Neuronal stem cell (in vitro differentiated cells): ENCODE measurements at regions not wholly inside any gene's neighbourhood (a gene's known extent, or its start where the extent isn't known, plus 50 kb on each side); places are given as distances from the start of the nearest gene placed in this dataset.
"Not testable (repeated sequence)": the region's sequence is repeated elsewhere in the genome, so short reads cannot be mapped to it uniquely, and the experiment has no call there.

Experiments used
- DNase-seq: peaks from one replicate; pipeline ENCODE4 v3.0.0-alpha.2; 2013; ENCODE audit warnings: low spot score
- H2AFZ ChIP-seq: one replicate; pipeline ENCODE4 v1.6.1; 2013; ENCODE audit warnings: mild to moderate bottlenecking, low read length, inconsistent platforms
- H2AK5ac ChIP-seq: 2 replicates; pipeline ENCODE4 v1.6.1; 2013; ENCODE audit warnings: low read depth, mild to moderate bottlenecking, inconsistent platforms, low read length, moderate library complexity, mixed read lengths
- H2BK120ac ChIP-seq: 2 replicates; pipeline ENCODE4 v1.6.1; 2013; ENCODE audit warnings: low read depth, mild to moderate bottlenecking, inconsistent platforms, low read length, moderate library complexity, mixed read lengths
- H2BK12ac ChIP-seq: one replicate; pipeline ENCODE4 v1.6.1; 2013; ENCODE audit warnings: low read length, inconsistent platforms
- H2BK15ac ChIP-seq: 2 replicates; pipeline ENCODE4 v1.6.1; 2013; ENCODE audit warnings: mild to moderate bottlenecking, low read length, inconsistent platforms, mixed read lengths
- H2BK5ac ChIP-seq: one replicate; pipeline ENCODE4 v1.6.1; 2013; ENCODE audit warnings: inconsistent platforms, mild to moderate bottlenecking, low read length, moderate library complexity
- H3K14ac ChIP-seq: one replicate; pipeline ENCODE4 v1.6.1; 2013; ENCODE audit warnings: low read length, inconsistent platforms
- H3K18ac ChIP-seq: 2 replicates; pipeline ENCODE4 v1.6.1; 2013; ENCODE audit warnings: low read length, inconsistent platforms
- H3K23ac ChIP-seq: 2 replicates; pipeline ENCODE4 v1.6.1; 2013; ENCODE audit warnings: low read depth, mild to moderate bottlenecking, mixed read lengths, low read length, inconsistent platforms; ENCODE audit not compliant: poor library complexity
- H3K27ac ChIP-seq: replicated peaks from 3 replicates; pipeline ENCODE4 v1.5.1; 2013; ENCODE audit warnings: low read length, inconsistent platforms
- H3K27me3 ChIP-seq, 3 experiments: 2 replicates each; pipeline ENCODE4 v1.6.1; 2013; ENCODE audit warnings: low read length in 3 of 3, mild to moderate bottlenecking in 2 of 3, inconsistent platforms in 1 of 3, low read depth in 1 of 3, mixed read lengths in 1 of 3, moderate library complexity in 1 of 3; ENCODE audit not compliant: control insufficient read depth in 3 of 3, insufficient read depth in 3 of 3
- H3K36me3 ChIP-seq, 2 donors: replicated peaks in 1 of 2; 2 replicates each; pipeline ENCODE4 v1.6.1; 2013; ENCODE audit warnings: low read length in 2 of 2; ENCODE audit not compliant: control insufficient read depth in 2 of 2, insufficient read depth in 2 of 2
- H3K4ac ChIP-seq: 2 replicates; pipeline ENCODE4 v1.6.1; 2013; ENCODE audit warnings: inconsistent platforms, mild to moderate bottlenecking, low read length, moderate library complexity
- H3K4me1 ChIP-seq, 2 donors: 1 replicate in 1 of 2; 2 replicates in 1 of 2; pipeline ENCODE4 v1.6.1; 2013; ENCODE audit warnings: low read length in 2 of 2, low read depth in 1 of 2; ENCODE audit not compliant: control insufficient read depth in 2 of 2, insufficient read depth in 1 of 2
- H3K4me2 ChIP-seq: one replicate; pipeline ENCODE4 v1.6.1; 2013; ENCODE audit warnings: mild to moderate bottlenecking, low read length, inconsistent platforms; ENCODE audit not compliant: insufficient read depth, poor library complexity, severe bottlenecking
- H3K4me3 ChIP-seq, 2 donors: 2 replicates each; pipeline ENCODE4 v1.5.1; 2013; ENCODE audit warnings: low read length in 2 of 2, mild to moderate bottlenecking in 2 of 2, inconsistent platforms in 1 of 2, moderate library complexity in 1 of 2
- H3K79me1 ChIP-seq: one replicate; pipeline ENCODE4 v1.6.1; 2013; ENCODE audit warnings: low read depth, mild to moderate bottlenecking, inconsistent platforms, low read length, moderate library complexity
- H3K9ac ChIP-seq: one replicate; pipeline ENCODE4 v1.6.1; 2013; ENCODE audit warnings: mild to moderate bottlenecking, low read depth, low read length, inconsistent platforms; ENCODE audit not compliant: poor library complexity
- H3K9me3 ChIP-seq, 2 donors: replicated peaks in 1 of 2; 2 replicates each; pipeline versions ENCODE3 to v1.6.1; 2013; ENCODE audit warnings: low read length in 2 of 2, mild to moderate bottlenecking in 2 of 2, inconsistent platforms in 1 of 2, low read depth in 1 of 2, mixed read lengths in 1 of 2, moderate library complexity in 1 of 2; ENCODE audit not compliant: control insufficient read depth in 2 of 2, insufficient read depth in 1 of 2
- H4K8ac ChIP-seq: one replicate; pipeline ENCODE4 v1.6.1; 2013; ENCODE audit warnings: low read depth, mild to moderate bottlenecking, inconsistent platforms, low read length, moderate library complexity
- H4K91ac ChIP-seq: one replicate; pipeline ENCODE4 v1.6.1; 2013; ENCODE audit warnings: low read length, low read depth, mild to moderate bottlenecking, inconsistent platforms; ENCODE audit not compliant: poor library complexity
- WGBS, 2 donors: extraction: QIAGEN DNeasy Blood & Tissue Kit; methylation state at CpG; one replicate each; pipeline ENCODE4 v1.1.7; 2013; ENCODE audit warnings: missing lambda C conversion rate in 2 of 2, mixed read lengths in 1 of 2; ENCODE audit not compliant: insufficient read length in 2 of 2, insufficient replicate concordance in 1 of 2; ENCODE audit errors: extremely low coverage in 2 of 2; 5-methylcytosine and 5-hydroxymethylcytosine counted together

GRCh38 chr16:29233705-29234404 lies 172.7 kb downstream of the NPIPB11 start:
- not testable (repeated sequence) for DNase-seq, H4K8ac ChIP-seq, H2BK120ac ChIP-seq, H2BK12ac ChIP-seq, H3K9me3 ChIP-seq, H3K4me3 ChIP-seq, H3K4me1 ChIP-seq, H3K23ac ChIP-seq, H4K91ac ChIP-seq, H3K9ac ChIP-seq, H3K14ac ChIP-seq, H2BK15ac ChIP-seq, H2AFZ ChIP-seq, H3K27ac ChIP-seq, H3K27me3 ChIP-seq, H3K36me3 ChIP-seq, H2BK5ac ChIP-seq, H3K4me2 ChIP-seq, H3K4ac ChIP-seq, H3K79me1 ChIP-seq
- Histone ChIP-seq H3K18ac (peak overlapping the region; percentile 38), H2AK5ac (peak overlapping the region; percentile 63)
- no CpG with 5 or more reads among the region's 23 CpGs for WGBS, 2 donors

- Histone ChIP-seq H3K4me2 (no peak overlapping the region), H3K4ac (no peak overlapping the region), H3K23ac (no peak overlapping the region), H3K27ac (no peak overlapping the region), H2BK12ac (peak overlapping the region; percentile 73), H3K9me3 (no peaks in the 10 kb centered on the region), H3K79me1 (peaks cover 1% of the 10 kb centered on the region), H2AFZ (no peak overlapping the region), H4K91ac (no peak overlapping the region), H3K18ac (no peak overlapping the region), H4K8ac (no peak overlapping the region), H3K4me1 (peaks cover 3 to 8% of the 10 kb centered on the region in 2 donors), H3K9ac (no peak overlapping the region), H2BK5ac (no peak overlapping the region), H2BK15ac (peak overlapping the region; percentile 37), H2AK5ac (peak overlapping the region; percentile 63), H3K4me3 (no peak overlapping the region), H2BK120ac (no peak overlapping the region), H3K14ac (peak overlapping the region; percentile 56), H3K36me3 (no peaks in the 10 kb centered on the region), H3K27me3 (no peaks in the 10 kb centered on the region)
- DNase-seq: no peak
- WGBS, 2 donors: no CpG with 5 or more reads among the region's 30 CpGs
These were observed 173.5 kb downstream of the NPIPB11 start for GRCh38 chr16:29232811-29233704.

GRCh38 chr16:29232160-29232705 lies 174.3 kb downstream of the NPIPB11 start:
- not testable (repeated sequence) for H3K4me2 ChIP-seq, H3K4me3 ChIP-seq, H3K79me1 ChIP-seq, H2AFZ ChIP-seq, H4K91ac ChIP-seq, H2BK15ac ChIP-seq, H2BK5ac ChIP-seq, DNase-seq, H3K18ac ChIP-seq, H3K9me3 ChIP-seq, H2BK120ac ChIP-seq, H3K23ac ChIP-seq, H3K4me1 ChIP-seq, H4K8ac ChIP-seq, H2AK5ac ChIP-seq, H3K14ac ChIP-seq, H3K27me3 ChIP-seq, H3K36me3 ChIP-seq, H3K9ac ChIP-seq, H3K27ac ChIP-seq, H2BK12ac ChIP-seq, H3K4ac ChIP-seq
- no CpG with 5 or more reads among the region's 10 CpGs for WGBS, 2 donors

- peaks cover 1% of the 10 kb centered on the region for H3K79me1 ChIP-seq
- H2BK5ac ChIP-seq: no peak overlapping the region
- H3K4me1 ChIP-seq: peaks cover 3 to 8% of the 10 kb centered on the region in 2 donors
- H3K9me3 ChIP-seq: no peaks in the 10 kb centered on the region
- no peak for DNase-seq
- no peak overlapping the region for H3K4ac ChIP-seq
- no peak overlapping the region for H2BK12ac ChIP-seq
- no peaks in the 10 kb centered on the region for H3K27me3 ChIP-seq
- H3K4me3 ChIP-seq: no peak overlapping the region
- no peak overlapping the region for H4K8ac ChIP-seq
- no peak overlapping the region for H3K14ac ChIP-seq
- H2BK120ac ChIP-seq: no peak overlapping the region
- no peaks in the 10 kb centered on the region for H3K36me3 ChIP-seq
- H2AK5ac ChIP-seq: no peak overlapping the region
- peak overlapping the region; percentile 71 for H3K18ac ChIP-seq
- peak overlapping the region; percentile 75 for H2BK15ac ChIP-seq
- no peak overlapping the region for H3K27ac ChIP-seq
- peak overlapping the region; percentile 86 for H2AFZ ChIP-seq
- H3K9ac ChIP-seq: no peak overlapping the region
- WGBS, 2 donors: no CpG with 5 or more reads among the region's 18 CpGs
- no peak overlapping the region for H3K23ac ChIP-seq
- H4K91ac ChIP-seq: no peak overlapping the region
- H3K4me2 ChIP-seq: peak overlapping the region; percentile 31
These were observed 175.3 kb downstream of the NPIPB11 start for GRCh38 chr16:29231244-29231643.
